Neural cell (in vitro differentiated cells): ENCODE measurements at regions not wholly inside any gene's neighbourhood (a gene's known extent, or its start where the extent isn't known, plus 50 kb on each side); places are given as distances from the start of the nearest gene placed in this dataset.

ENCODE experiments used
- H2AFZ ChIP-seq: fragments of 200-600, 300-800 bp; sonication (generic), shearing (Covaris generic); 2 replicates; pipeline ENCODE4 v1.6.0; 2014; ENCODE audit warnings: low read depth, mild to moderate bottlenecking, antibody characterized with exemption, low read length, moderate library complexity
- H3F3A ChIP-seq: fragments of 200-600 bp; shearing (Covaris generic); 2 replicates; pipeline ENCODE4 v1.6.1; 2016; ENCODE audit warnings: mild to moderate bottlenecking, moderate library complexity, mixed read lengths, antibody characterized with exemption, low read length; ENCODE audit not compliant: insufficient read depth, poor library complexity, severe bottlenecking
- H3K27ac ChIP-seq: fragments of 200-600, 300-800 bp; sonication (generic), shearing (Covaris generic); 2 replicates; pipeline ENCODE4 v1.5.1; 2014; ENCODE audit warnings: mild to moderate bottlenecking, low read length, moderate library complexity
- H3K27me3 ChIP-seq: fragments of 300-800, 200-600 bp; sonication (generic), shearing (Covaris generic); 2 replicates; pipeline ENCODE4 v1.6.0; 2014; ENCODE audit warnings: mild to moderate bottlenecking, low read depth, low read length, moderate library complexity; ENCODE audit not compliant: insufficient read depth
- H3K36me3 ChIP-seq: fragments of 300-800, 200-600 bp; sonication (generic), shearing (Covaris generic); 2 replicates; pipeline ENCODE4 v1.5.1; 2014; ENCODE audit warnings: mild to moderate bottlenecking, antibody characterized with exemption, low read length, moderate library complexity; ENCODE audit not compliant: insufficient read depth
- H3K4me2 ChIP-seq: fragments of 300-800, 200-600 bp; sonication (generic), shearing (Covaris generic); 2 replicates; pipeline ENCODE4 v1.6.0; 2014; ENCODE audit warnings: mild to moderate bottlenecking, low read length
- H3K4me3 ChIP-seq: fragments of 300-800, 200-600 bp; sonication (generic), shearing (Covaris generic); 2 replicates; pipeline ENCODE4 v1.5.1; 2014; ENCODE audit warnings: mild to moderate bottlenecking, low read length, moderate library complexity
- H3K79me2 ChIP-seq: fragments of 200-600 bp; shearing (Covaris generic); replicated peaks from 2 replicates; pipeline ENCODE4 v1.6.0; 2014; ENCODE audit warnings: mild to moderate bottlenecking, low read length, moderate library complexity; ENCODE audit not compliant: insufficient read depth
- H3K9ac ChIP-seq: fragments of 300-800, 200-600 bp; sonication (generic), shearing (Covaris generic); 2 replicates; pipeline ENCODE4 v1.6.1; 2016; ENCODE audit warnings: mild to moderate bottlenecking, low read length, mixed read lengths
- H3K9me2 ChIP-seq: fragments of 200-600 bp; shearing (Covaris generic); 2 replicates; pipeline ENCODE4 v1.6.1; 2016; ENCODE audit warnings: mild to moderate bottlenecking, low read length, mixed read lengths; ENCODE audit not compliant: insufficient read depth
- H3K9me3 ChIP-seq: fragments of 200-600, 300-800 bp; sonication (generic), shearing (Covaris generic); 2 replicates; pipeline ENCODE4 v1.6.1; 2016; ENCODE audit warnings: mild to moderate bottlenecking, mixed run types, low read length, moderate library complexity, mixed read lengths
- H4K20me1 ChIP-seq: fragments of 200-600 bp; shearing (Covaris generic); 2 replicates; pipeline ENCODE4 v1.6.1; 2016; ENCODE audit warnings: mild to moderate bottlenecking, mixed run types; ENCODE audit not compliant: insufficient read depth
- EP300 ChIP-seq: fragments of 450-650 bp; conservative IDR thresholded peaks from 2 replicates; pipeline ENCODE4 v1.6.1; 2014; ENCODE audit warnings: antibody characterized with exemption, mild to moderate bottlenecking, moderate library complexity; ENCODE audit not compliant: poor library complexity, severe bottlenecking
- EZH2 ChIP-seq: fragments of 200-600, 300-800 bp; shearing (Covaris generic), sonication (generic); IDR thresholded peaks from 2 replicates; pipeline ENCODE4 v1.6.1; 2014; ENCODE audit warnings: antibody characterized with exemption, low read length, borderline replicate concordance, mild to moderate bottlenecking; ENCODE audit not compliant: insufficient read depth, poor library complexity, severe bottlenecking
- MXI1 ChIP-seq: fragments of 450-650 bp; conservative IDR thresholded peaks from 2 replicates; pipeline ENCODE4 v1.6.1; 2014; ENCODE audit warnings: antibody characterized with exemption, mild to moderate bottlenecking; ENCODE audit not compliant: poor library complexity, severe bottlenecking
- POLR2AphosphoS5 ChIP-seq: IDR thresholded peaks from 2 replicates; pipeline ENCODE4 v1.6.1; 2012
- RAD21 ChIP-seq: fragments of 450-650 bp; conservative IDR thresholded peaks from 2 replicates; pipeline ENCODE4 v1.6.1; 2014; ENCODE audit warnings: antibody characterized with exemption, mild to moderate bottlenecking, moderate library complexity
- SMC3 ChIP-seq: fragments of 450-650 bp; conservative IDR thresholded peaks from 2 replicates; pipeline ENCODE4 v1.6.1; 2014; ENCODE audit warnings: antibody characterized with exemption, mild to moderate bottlenecking, moderate library complexity; ENCODE audit not compliant: poor library complexity
- TAF1 ChIP-seq: IDR thresholded peaks from 2 replicates; pipeline ENCODE4 v1.6.1; 2012; ENCODE audit warnings: low read depth
- TF ChIP-seq, protein P1 (sequence below): IDR thresholded peaks from 2 replicates; pipeline ENCODE4 v1.6.1; 2012; ENCODE audit warnings: borderline replicate concordance
- TF ChIP-seq, protein P2 (sequence below): fragments of 450-650 bp; IDR thresholded peaks from 2 replicates; pipeline ENCODE4 v1.5.1; 2014; ENCODE audit warnings: antibody characterized with exemption, mild to moderate bottlenecking, moderate library complexity; ENCODE audit not compliant: poor library complexity, severe bottlenecking

- Histone ChIP-seq H3K27ac (no peak overlapping the region), H3K4me3 (no peak overlapping the region), H4K20me1 (no peaks in the 10 kb centered on the region), H3K9ac (no peak overlapping the region), H3F3A (no peaks in the 10 kb centered on the region), H3K9me2 (no peaks in the 10 kb centered on the region), H3K4me2 (no peak overlapping the region), H3K9me3 (peaks cover 4% of the 10 kb centered on the region), H2AFZ (no peak overlapping the region), H3K27me3 (no peaks in the 10 kb centered on the region), H3K79me2 (no peaks in the 10 kb centered on the region), H3K36me3 (no peaks in the 10 kb centered on the region)
- TF ChIP-seq RAD21 = no peak
- no peak for TF ChIP-seq EP300
- no peak for TF ChIP-seq TAF1
- TF ChIP-seq, protein P1, sequence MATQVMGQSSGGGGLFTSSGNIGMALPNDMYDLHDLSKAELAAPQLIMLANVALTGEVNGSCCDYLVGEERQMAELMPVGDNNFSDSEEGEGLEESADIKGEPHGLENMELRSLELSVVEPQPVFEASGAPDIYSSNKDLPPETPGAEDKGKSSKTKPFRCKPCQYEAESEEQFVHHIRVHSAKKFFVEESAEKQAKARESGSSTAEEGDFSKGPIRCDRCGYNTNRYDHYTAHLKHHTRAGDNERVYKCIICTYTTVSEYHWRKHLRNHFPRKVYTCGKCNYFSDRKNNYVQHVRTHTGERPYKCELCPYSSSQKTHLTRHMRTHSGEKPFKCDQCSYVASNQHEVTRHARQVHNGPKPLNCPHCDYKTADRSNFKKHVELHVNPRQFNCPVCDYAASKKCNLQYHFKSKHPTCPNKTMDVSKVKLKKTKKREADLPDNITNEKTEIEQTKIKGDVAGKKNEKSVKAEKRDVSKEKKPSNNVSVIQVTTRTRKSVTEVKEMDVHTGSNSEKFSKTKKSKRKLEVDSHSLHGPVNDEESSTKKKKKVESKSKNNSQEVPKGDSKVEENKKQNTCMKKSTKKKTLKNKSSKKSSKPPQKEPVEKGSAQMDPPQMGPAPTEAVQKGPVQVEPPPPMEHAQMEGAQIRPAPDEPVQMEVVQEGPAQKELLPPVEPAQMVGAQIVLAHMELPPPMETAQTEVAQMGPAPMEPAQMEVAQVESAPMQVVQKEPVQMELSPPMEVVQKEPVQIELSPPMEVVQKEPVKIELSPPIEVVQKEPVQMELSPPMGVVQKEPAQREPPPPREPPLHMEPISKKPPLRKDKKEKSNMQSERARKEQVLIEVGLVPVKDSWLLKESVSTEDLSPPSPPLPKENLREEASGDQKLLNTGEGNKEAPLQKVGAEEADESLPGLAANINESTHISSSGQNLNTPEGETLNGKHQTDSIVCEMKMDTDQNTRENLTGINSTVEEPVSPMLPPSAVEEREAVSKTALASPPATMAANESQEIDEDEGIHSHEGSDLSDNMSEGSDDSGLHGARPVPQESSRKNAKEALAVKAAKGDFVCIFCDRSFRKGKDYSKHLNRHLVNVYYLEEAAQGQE = no peak
- TF ChIP-seq, protein P2, sequence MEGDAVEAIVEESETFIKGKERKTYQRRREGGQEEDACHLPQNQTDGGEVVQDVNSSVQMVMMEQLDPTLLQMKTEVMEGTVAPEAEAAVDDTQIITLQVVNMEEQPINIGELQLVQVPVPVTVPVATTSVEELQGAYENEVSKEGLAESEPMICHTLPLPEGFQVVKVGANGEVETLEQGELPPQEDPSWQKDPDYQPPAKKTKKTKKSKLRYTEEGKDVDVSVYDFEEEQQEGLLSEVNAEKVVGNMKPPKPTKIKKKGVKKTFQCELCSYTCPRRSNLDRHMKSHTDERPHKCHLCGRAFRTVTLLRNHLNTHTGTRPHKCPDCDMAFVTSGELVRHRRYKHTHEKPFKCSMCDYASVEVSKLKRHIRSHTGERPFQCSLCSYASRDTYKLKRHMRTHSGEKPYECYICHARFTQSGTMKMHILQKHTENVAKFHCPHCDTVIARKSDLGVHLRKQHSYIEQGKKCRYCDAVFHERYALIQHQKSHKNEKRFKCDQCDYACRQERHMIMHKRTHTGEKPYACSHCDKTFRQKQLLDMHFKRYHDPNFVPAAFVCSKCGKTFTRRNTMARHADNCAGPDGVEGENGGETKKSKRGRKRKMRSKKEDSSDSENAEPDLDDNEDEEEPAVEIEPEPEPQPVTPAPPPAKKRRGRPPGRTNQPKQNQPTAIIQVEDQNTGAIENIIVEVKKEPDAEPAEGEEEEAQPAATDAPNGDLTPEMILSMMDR = no peak
- TF ChIP-seq MXI1 = no peak
- TF ChIP-seq SMC3 = no peak
- no peak for TF ChIP-seq POLR2AphosphoS5
Observed at GRCh38 chr22:48307931-48308330, 1519.7 kb downstream of the BRD1 start.

GRCh38 chr22:48306785-48307510 lies 1520.7 kb downstream of the BRD1 start:
- Histone ChIP-seq H3K27me3 (no peaks in the 10 kb centered on the region), H2AFZ (no peak overlapping the region), H3K9me3 (no peaks in the 10 kb centered on the region), H4K20me1 (no peaks in the 10 kb centered on the region), H3K79me2 (no peaks in the 10 kb centered on the region), H3K27ac (no peak overlapping the region), H3K9me2 (no peaks in the 10 kb centered on the region), H3K4me3 (no peak overlapping the region), H3F3A (no peaks in the 10 kb centered on the region), H3K36me3 (no peaks in the 10 kb centered on the region), H3K4me2 (no peak overlapping the region), H3K9ac (no peak overlapping the region)
- TF ChIP-seq POLR2AphosphoS5 (no peak), EP300 (no peak), RAD21 (no peak), TAF1 (no peak), EZH2 (no peak), MXI1 (no peak), SMC3 (no peak)
- TF ChIP-seq, protein P1 = no peak
- TF ChIP-seq, protein P2 = no peak
